HG02973 (cell line): ENCODE measurements at regions not wholly inside any gene's neighbourhood (a gene's known extent, or its start where the extent isn't known, plus 50 kb on each side); places are given as distances from the start of the nearest gene placed in this dataset.
"Not testable (repeated sequence)": the region's sequence is repeated elsewhere in the genome, so short reads cannot be mapped to it uniquely, and the experiment has no call there.

Experiments used
- ATAC-seq: cut with Tn5 transposase; IDR thresholded peaks from one replicate; pipeline ENCODE4 v1.9.1; 2021; ENCODE audit warnings: moderate library complexity; ENCODE audit not compliant: unreplicated experiment

- ATAC-seq: no peak
Measured at GRCh38 chr2:15749460-15750432, 158.1 kb downstream of the DDX1 start.

DNA sequence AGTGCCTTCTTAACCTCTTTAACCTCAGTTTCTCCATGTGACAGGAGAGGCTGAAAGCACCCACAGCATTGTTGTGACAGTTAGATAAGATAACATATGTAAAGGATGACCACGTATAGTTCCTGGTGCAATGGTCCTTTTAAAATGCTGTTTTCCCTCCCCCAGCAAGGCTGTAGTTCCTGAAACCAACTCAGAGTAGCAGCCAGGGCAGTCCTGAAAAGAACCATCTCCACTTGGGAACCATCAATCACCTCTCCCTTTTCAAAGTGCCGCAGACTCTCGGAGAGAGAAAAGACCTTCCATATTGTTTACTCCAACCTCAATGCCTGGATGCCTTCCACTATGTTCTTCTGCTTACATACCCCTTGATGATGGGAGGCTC is 158.8 kb downstream of the DDX1 start:
- ATAC-seq: no peak

GRCh38 chr2:15750822-15751329 is 159.2 kb downstream of the DDX1 start:
- no peak for ATAC-seq

DNA sequence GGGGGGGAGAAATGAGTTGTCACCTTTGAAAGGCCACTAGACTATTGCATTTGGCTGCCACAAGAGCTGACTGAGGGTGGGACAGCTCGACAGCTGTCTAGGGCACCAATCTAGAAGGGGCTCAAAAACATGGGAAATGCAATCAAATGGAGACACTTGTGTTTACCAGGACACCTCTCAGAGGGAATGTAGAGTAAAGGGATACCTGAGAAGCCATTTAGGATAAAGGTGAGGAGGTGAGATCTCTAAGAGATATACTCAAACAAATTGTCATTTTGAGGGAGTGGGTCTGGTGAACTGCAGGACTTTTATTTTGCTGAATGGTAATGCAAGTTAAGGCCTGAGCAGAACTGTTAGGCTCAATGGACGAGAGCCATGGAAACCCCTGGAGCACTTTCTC is 159.8 kb downstream of the DDX1 start:
- no peak for ATAC-seq

DNA sequence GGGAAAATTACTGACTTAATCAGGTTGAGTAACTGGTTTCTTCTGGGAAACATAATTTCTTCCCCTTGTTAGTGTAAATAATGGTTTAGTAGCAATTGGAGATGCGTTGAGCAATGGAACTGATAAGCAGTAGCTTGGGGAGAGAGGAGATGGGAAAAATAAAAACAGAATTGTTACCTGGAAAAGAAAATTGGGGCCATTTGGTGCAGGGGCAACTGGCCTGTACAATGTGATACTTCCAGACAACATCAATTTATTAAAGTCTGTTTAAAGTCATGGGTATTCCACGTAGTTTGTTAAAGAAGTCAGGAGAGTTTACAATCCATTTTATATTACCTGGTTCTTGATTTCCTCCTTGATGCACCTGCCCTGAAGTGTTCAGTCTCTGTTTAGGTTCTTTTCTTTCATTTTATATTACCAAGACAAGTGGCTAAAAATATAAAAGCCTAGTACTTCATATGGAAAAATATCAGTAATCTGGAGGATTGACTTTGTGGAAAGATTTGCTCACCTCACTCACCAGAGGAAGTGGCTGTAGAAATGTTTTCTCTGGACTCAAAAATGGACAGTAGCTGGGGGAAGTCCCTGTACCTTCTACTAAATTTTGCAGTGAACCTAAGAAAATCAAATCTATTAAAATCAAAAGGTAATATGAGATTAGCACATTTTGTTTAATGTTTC is 161.0 kb downstream of the DDX1 start:
- ATAC-seq: no peak

DNA sequence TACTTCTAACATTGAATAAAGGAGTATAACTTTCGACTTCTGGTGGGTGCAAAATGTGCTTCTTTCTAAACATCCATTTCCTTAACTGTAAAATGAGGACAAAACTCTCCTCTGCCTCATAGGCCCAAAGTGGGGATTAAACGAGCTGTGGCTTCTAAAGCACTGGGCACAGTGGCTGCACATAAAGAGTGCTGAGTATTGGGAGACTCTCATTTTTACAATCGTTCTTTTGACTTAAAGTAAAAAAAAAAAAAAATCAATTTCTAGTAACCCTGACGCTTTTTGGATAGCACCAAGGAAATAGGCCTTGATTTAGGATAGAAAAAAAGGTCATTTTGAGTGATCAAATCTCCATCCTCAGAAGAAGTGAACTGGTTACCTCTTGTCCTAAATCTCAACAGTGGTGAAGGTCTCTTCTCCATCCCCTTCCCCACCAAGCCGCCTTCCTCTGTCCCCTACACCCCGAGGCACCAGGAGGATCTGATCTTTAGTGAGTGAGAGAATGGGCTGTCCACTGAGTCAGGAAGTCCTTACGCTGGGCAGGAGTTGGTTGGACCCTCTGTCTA is 161.6 kb downstream of the DDX1 start:
- ATAC-seq: no peak

GRCh38 chr2:15753811-15754702 is 162.4 kb downstream of the DDX1 start:
- ATAC-seq: no peak

DNA sequence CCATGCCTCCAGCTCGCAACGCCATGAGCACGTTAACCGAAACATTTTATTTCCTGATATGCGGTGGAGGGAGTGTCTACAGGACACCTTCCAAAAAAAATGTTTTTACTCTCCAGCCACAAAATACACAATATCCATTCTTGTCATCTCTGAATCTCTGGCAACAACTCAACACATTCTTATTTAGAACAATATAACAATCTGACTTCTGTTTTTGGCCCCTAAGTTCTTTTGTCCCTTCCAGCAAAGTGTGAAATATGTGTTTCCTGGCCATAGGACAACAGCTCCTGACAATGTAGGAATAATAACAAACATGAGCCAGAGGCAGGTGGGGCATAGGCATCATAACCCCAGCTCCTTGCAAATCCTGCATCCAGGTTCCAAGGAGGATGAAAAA is 163.0 kb downstream of the DDX1 start:
- no peak for ATAC-seq

DNA sequence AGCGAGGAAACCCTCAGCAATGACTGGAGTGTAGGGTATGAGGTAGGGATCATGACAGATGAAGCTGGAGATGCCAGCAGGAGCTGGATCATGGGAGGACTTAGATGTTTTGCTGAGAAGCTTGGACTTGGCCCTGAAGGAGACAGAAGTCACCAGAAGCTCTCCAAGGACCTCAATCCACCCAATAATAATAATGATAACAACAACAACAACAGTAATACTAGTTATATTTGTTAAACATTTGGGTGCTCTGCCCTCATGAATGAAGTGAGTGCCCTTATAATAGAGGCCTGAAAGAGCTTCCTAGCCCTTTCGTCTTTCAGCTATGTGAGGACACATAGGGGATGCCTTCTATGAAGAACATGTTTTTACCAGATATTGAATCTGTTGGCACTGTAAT is 163.9 kb downstream of the DDX1 start:
- ATAC-seq: no peak

DNA sequence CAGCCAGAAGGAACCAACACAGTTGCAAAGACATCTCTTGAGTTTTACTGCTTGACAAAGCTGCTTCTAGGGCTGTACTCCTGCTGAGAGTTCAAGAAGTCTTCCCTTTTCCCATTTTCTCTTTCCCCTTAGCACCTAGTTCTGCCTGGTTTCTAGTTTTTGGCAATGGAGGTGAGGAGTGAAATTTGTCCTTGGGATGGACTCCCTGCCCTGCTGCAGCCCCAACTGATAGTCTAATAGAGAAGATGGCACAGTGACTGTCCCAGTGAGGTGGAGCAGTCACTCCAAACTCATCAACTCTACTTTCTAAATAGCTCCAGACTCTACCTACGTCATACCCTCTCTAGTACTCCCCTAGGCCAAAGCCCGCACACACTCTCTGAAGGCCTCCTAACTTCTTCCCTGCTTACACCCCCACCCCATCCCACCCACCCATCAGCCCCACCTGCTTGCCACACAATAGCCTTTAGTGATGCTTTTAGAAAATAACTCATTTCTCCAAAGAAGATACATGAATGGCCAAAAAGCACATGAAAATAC is 164.4 kb downstream of the DDX1 start:
- no peak for ATAC-seq

- ATAC-seq: no peak
Measured at GRCh38 chr2:15756882-15757819, 165.5 kb downstream of the DDX1 start.

DNA sequence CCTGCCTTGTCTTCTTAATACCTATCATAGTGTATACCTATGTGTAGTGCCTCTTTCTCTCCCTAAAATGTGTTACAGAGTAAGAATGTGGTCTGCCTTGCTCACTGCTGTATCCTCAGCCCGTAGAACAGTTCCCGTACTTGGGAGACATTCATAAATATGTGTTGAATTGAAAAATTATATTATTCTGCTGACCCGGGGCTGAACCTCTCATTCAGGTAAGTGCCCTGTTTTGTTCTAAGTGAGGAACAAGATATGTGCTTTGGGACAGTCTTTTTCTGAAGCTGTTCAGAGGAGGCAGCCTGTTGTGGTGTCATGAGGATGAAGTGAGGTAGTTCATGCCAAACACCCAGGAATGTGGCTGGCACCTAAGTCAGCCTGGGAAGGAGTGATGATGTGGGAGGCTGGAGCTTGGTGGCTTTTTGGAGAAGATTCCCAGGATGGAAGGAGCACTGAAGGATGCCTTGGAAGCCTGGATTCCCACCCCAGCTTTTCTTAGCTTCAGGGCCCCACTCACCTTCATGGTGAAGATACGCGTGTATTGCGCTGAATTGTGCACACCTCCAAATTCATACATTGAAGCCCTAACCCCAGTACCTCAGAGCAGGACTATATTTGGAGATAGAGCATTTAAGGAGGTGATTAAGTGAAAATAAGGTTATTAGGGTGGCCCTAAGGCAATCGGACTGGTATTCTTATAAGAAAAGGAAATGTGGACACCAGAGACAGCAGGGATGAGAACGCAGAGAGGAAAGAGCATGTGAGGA is 166.3 kb downstream of the DDX1 start:
- ATAC-seq: no peak

- ATAC-seq: no peak
Measured at GRCh38 chr2:15758848-15759247, 167.2 kb downstream of the DDX1 start.

DNA sequence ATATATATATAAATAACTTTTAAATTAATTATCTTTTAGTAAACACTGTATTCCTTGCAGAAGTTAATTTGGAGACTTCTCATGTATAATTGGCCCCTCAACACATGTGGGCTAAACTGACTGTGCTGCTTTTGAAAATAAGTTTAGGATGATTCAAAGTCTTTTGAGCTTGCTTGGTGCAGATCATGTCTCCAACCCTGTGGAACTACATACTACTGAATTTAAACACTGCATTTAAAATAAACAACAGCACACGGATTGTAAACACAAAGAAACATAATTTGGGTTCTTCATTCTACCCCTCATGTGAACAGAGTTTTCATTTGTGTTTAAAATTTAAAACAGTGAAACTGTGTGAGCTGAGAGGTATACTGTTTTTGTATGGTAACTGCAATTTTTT is 167.7 kb downstream of the DDX1 start:
- ATAC-seq: no peak

DNA sequence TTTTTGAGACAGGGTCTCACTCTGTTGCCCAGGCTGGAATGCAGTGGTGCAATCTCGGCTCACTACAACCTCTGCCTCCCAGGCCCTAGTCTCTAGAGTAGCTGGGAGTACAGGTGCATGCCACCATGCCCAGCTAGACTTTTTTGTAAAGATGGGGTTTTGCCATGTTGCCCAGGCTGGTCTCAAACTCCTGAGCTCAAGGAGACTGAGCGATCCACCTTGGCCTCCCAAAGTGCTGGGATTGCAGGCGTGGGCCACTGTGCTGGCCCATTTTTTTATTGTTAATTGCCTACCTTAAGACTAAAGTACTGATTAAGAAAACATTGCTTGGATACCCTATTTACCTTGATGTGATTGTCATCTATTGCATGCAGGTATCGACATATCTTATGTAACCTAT is 168.1 kb downstream of the DDX1 start:
- not testable (repeated sequence) for ATAC-seq

DNA sequence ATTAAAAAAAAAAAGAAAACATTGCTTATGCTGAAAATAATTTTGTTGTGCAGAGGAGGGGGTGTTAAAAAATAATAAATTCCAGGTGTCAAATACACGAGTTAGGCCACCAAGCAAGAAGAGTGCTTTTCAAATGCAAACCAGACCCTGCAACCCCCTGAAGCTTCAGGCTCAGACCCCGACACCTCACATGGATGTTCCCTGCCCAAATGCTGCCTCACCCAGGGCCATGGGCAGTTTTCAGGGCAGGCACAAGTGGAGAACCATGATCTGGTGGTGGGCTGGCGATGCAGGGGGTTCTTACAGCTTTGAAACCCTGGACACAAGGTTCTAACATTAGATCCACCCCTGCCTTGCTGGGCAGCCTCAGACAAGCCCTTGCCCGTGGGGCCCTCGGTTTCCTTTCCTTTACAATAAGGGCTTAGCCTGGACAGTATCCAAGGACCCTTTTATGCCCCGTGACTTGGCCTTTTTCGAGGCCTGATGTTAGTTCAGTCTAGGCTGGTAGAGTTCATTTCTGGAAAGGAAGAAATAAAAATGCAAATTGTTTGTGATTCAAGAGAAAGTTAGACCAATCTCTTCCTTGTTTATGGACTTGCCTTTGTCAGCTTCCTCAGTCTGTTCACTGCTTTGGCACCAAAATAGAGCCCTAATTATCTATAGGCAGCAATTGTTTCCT is 168.7 kb downstream of the DDX1 start:
- ATAC-seq: no peak

- no peak for ATAC-seq
Measured at GRCh38 chr2:15761056-15761455, 169.4 kb downstream of the DDX1 start.

DNA sequence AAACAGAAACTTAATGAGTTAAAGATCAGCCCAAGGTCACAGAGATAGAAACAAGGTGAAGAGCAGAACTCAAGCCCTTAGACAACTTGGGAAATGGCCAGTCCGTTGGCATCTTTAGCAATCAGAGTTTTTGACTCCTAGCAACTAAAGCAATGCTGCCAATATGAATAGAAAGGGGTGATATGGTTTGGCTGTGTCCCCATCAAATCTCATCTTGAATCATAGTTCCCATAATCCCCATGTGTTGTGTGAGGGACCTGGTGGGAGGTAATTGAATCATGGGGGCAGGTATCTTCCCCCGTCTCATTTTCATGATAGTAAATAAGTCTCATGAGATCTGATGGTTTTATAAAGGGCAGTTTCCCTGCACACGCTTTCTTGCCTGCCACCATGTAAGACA is 170.2 kb downstream of the DDX1 start:
- ATAC-seq: no peak
